Epithelial cell of proximal tubule (primary cell): ENCODE measurements at regions not wholly inside any gene's neighbourhood (a gene's known extent, or its start where the extent isn't known, plus 50 kb on each side); places are given as distances from the start of the nearest gene placed in this dataset.

ENCODE experiments used
- DNase-seq: peaks from one replicate; pipeline ENCODE4 v3.0.0-alpha.2; 2011; ENCODE audit warnings: low read depth
- H3K4me3 ChIP-seq: 2 replicates; pipeline ENCODE4 v1.5.1; 2011; ENCODE audit warnings: low read depth, mild to moderate bottlenecking, low read length
- TF ChIP-seq, protein P1 (sequence below): conservative IDR thresholded peaks from 2 replicates; pipeline ENCODE4 v1.5.1; 2012; ENCODE audit warnings: low read depth, mild to moderate bottlenecking, low read length

DNA sequence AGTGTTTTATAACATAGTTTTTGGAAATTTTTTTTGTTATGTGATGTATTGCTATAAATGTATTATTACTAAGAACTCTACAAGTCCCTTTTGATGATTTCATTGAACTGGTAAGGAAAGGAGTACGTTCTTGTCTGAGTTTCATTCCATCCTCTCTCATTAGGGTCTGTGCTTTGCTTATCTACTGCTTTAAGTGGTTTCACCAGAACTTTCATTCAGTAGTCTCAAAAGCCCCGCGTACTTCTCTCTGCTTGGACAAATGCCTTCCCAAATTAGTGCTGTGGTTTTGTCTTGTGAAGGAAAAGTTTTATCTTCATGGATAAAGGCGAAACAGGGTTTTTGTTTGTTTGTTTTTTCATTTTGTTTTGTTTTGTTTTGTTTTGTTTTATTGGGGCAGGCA lies 469.8 kb upstream of the WWC1 start:
- H3K4me3 ChIP-seq = no peak overlapping the region
- TF ChIP-seq, protein P1, sequence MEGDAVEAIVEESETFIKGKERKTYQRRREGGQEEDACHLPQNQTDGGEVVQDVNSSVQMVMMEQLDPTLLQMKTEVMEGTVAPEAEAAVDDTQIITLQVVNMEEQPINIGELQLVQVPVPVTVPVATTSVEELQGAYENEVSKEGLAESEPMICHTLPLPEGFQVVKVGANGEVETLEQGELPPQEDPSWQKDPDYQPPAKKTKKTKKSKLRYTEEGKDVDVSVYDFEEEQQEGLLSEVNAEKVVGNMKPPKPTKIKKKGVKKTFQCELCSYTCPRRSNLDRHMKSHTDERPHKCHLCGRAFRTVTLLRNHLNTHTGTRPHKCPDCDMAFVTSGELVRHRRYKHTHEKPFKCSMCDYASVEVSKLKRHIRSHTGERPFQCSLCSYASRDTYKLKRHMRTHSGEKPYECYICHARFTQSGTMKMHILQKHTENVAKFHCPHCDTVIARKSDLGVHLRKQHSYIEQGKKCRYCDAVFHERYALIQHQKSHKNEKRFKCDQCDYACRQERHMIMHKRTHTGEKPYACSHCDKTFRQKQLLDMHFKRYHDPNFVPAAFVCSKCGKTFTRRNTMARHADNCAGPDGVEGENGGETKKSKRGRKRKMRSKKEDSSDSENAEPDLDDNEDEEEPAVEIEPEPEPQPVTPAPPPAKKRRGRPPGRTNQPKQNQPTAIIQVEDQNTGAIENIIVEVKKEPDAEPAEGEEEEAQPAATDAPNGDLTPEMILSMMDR = no peak
- DNase-seq = no peak

DNA sequence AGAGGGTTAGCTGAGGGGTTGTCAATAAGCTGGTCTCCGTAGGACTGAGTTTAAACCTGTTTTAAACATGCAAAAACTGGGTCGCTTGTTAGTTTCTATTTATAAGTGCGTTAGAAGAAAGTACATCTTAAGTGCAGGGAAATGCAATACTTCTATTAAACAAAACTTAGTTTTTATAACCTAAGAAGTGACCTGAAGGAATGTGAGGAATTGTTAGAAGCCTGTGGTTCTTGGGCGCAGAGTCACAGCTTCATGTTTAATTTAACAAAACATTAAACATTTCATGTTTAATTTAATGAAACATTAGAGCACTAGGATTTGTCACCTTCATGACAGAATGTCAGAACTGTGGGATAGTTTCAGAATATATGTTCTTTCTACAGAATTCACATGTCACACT lies 469.2 kb upstream of the WWC1 start:
- TF ChIP-seq, protein P1 = no peak
- no peak overlapping the region for H3K4me3 ChIP-seq
- DNase-seq = no peak

DNA sequence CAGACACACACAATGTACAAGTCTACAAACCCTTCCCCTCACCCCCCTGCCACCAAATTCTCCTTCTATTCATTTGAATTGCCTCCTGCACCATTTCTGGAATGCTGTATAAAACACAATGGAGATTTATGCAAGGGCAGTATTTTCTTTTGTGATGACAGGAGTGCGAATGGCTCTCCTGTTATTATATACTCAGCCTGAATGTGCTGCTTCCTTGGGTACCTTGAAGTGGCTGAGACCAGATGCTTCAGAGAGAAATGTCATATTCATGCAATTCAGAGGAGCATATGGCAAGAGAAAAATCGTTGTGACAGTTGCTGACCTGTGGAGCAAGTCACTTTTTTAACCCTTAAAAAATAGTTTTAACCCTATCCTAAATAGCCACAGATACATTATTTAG lies 468.0 kb upstream of the WWC1 start:
- no peak overlapping the region for H3K4me3 ChIP-seq
- TF ChIP-seq, protein P1 = no peak
- no peak for DNase-seq

DNA sequence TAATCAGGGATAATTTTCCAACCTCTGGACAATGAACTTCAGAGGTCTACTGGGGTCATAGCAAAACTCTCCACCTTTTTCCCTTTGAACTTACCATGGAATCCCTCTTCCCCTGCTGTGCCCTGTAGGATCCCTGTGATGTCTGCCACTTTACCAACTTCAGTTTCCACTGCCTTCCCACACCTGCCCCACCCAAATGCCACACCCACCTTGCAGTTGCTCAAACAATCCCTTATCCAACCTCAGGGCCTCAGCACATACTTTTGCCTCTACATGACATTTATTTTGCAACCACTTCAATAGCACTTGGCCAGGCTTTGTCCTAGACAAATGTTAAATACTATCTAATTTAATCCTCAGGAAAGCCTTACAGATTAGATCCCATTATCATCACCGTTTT lies 463.7 kb upstream of the WWC1 start:
- H3K4me3 ChIP-seq = no peak overlapping the region
- DNase-seq = no peak
- TF ChIP-seq, protein P1 = no peak

DNA sequence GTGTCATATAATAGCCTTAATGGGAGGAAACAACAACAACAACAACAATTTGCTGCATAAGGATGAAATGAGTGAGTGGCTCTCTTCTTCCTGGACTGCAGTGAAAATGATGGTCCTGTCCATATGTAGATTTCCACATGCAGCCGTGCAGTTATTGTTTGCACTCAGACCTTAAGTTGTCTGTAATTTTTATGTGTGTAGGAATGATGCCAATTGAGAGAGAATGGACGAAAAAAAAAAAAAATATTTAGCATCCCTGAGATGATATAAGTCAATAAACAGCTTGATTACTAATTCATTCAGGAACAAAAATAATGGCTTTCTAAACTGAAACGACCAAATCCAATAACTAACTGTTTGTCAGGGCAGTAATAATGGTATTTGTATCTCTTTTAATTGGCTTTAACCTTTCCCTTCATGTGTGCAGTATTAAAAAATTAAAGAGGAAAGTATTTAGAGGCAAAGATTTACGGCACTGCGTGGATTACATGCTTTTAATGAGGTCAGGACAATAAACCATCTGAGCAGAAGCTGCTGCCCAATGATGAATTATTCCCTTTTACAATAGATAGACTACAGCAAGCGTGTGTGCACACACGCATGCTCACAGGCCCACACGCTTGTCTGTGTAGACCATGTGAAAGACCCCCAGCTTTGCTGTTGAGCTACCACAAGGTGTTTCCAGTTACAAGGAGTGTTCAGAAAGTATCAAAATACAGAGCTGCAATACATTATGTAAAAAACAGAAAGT lies 459.5 kb upstream of the WWC1 start:
- H3K4me3 ChIP-seq = no peak overlapping the region
- DNase-seq = no peak
- TF ChIP-seq, protein P1 = no peak

DNA sequence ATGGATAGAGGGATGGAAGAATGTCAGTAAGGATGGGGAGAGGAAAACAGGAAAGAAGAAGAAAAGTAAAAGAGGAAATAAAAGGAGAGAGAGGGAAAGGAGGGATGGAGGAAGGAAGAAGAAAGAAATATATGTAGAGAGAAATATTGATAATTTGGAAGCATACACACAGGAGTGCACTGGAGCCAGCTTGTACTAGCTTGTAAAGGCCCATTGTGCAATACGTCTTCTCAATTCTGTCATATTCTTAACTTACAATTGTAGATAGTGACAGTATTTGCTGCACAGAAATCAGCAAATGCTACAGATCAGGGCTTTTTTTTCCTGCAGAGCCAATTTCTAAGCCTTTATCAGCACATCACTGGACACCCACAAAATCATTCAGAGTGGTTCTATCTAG lies 458.8 kb upstream of the WWC1 start:
- no peak for DNase-seq
- TF ChIP-seq, protein P1 = no peak
- H3K4me3 ChIP-seq = no peak overlapping the region

DNA sequence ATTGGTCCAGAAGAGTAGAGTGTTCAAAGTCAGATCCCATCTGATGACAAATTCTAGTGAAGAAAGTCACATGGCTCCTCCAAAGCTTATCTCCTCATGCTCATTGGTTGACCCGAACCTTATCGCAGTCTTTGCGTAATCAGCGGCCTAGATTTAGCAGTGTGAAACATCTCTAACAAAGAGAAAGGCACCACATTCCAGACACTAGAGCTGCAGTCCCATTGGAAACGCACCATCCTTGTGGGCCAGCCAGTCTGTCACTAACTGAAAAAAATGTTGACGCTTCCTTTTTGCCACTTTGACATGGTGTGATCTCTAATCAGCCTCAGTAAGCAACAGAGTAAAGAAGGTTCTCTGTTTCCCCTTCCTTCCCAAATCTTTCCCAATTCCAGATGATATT lies 458.0 kb upstream of the WWC1 start:
- TF ChIP-seq, protein P1 = no peak
- DNase-seq = no peak
- H3K4me3 ChIP-seq = no peak overlapping the region
